Stimulated activated CD8-positive, alpha-beta memory T cell treated with anti-CD3 and anti-CD28 coated beads, Interleukin-7, amount 100 ng/mL, for 24 hours (primary cell): ENCODE measurements at regions not wholly inside any gene's neighbourhood (a gene's known extent, or its start where the extent isn't known, plus 50 kb on each side); places are given as distances from the start of the nearest gene placed in this dataset.

Experiments
- DNase-seq: peaks from one replicate; pipeline ENCODE4 v3.0.0-alpha.2; 2020; ENCODE audit warnings: low read depth

- no peak for DNase-seq
Measured at GRCh38 chr5:2530609-2531008, 220.9 kb downstream of the IRX2 start.

GRCh38 chr5:2529371-2530092, 221.9 kb downstream of the IRX2 start:
- DNase-seq = no peak

- no peak for DNase-seq
Measured at GRCh38 chr5:2525351-2525750, 226.1 kb downstream of the IRX2 start.

GRCh38 chr5:2524620-2525019, 226.9 kb downstream of the IRX2 start:
- DNase-seq = no peak

- no peak for DNase-seq
Measured at GRCh38 chr5:2523180-2523579, 228.3 kb downstream of the IRX2 start.

GRCh38 chr5:2522372-2522771, 229.1 kb downstream of the IRX2 start:
- DNase-seq = no peak

- DNase-seq = no peak
Measured at GRCh38 chr5:2519153-2519552, 232.3 kb downstream of the IRX2 start.

GRCh38 chr5:2517451-2517850, 234.0 kb downstream of the IRX2 start:
- DNase-seq = no peak

- DNase-seq = no peak
Measured at GRCh38 chr5:2515180-2515764, 236.2 kb downstream of the IRX2 start.

- no peak for DNase-seq
Measured at GRCh38 chr5:2514484-2514883, 237.0 kb downstream of the IRX2 start.

- DNase-seq = no peak
Measured at GRCh38 chr5:2511706-2512105, 239.8 kb downstream of the IRX2 start.

- no peak for DNase-seq
Measured at GRCh38 chr5:2511126-2511525, 240.4 kb downstream of the IRX2 start.

GRCh38 chr5:2509527-2509926, 241.9 kb downstream of the IRX2 start:
- DNase-seq = no peak

- no peak for DNase-seq
Measured at GRCh38 chr5:2508514-2508913, 243.0 kb downstream of the IRX2 start.

GRCh38 chr5:2507611-2508010, 243.9 kb downstream of the IRX2 start:
- DNase-seq = no peak

GRCh38 chr5:2506603-2507002, 244.9 kb downstream of the IRX2 start:
- no peak for DNase-seq

- no peak for DNase-seq
Measured at GRCh38 chr5:2505217-2505616, 246.3 kb downstream of the IRX2 start.

GRCh38 chr5:2502970-2503594, 248.4 kb downstream of the IRX2 start:
- no peak for DNase-seq

GRCh38 chr5:2499917-2500316, 251.6 kb downstream of the IRX2 start:
- no peak for DNase-seq

- DNase-seq = no peak
Measured at GRCh38 chr5:2496891-2497290, 254.6 kb downstream of the IRX2 start.

GRCh38 chr5:2496126-2496525, 255.4 kb downstream of the IRX2 start:
- DNase-seq = no peak

- no peak for DNase-seq
Measured at GRCh38 chr5:2493356-2493755, 258.1 kb downstream of the IRX2 start.

GRCh38 chr5:2492476-2492875, 259.0 kb downstream of the IRX2 start:
- no peak for DNase-seq

- no peak for DNase-seq
Measured at GRCh38 chr5:2491846-2492245, 259.6 kb downstream of the IRX2 start.
